Left cardiac atrium (tissue), 4 donors: ENCODE measurements at regions not wholly inside any gene's neighbourhood (a gene's known extent, or its start where the extent isn't known, plus 50 kb on each side); places are given as distances from the start of the nearest gene placed in this dataset.
"Not testable (repeated sequence)": the region's sequence is repeated elsewhere in the genome, so short reads cannot be mapped to it uniquely, and the experiment has no call there.

Experiments used
- ATAC-seq, 2 donors: fragments of 200-7000 bp; cut with Tn5 transposase; one replicate each; pipeline ENCODE4 v1.9.1; 2020; ENCODE audit warnings: mild to moderate bottlenecking in 2 of 2, moderate library complexity in 2 of 2
- DNase-seq: peaks from one replicate; pipeline ENCODE4 v3.0.0-alpha.2; 2020
- intact Hi-C, 2 donors: fragments of 100-400 bp; cut with DNase I; formaldehyde crosslinking; loops; one replicate each; pipeline versions ENCODE4 v1.14.1 to v1.15.1; 2022 to 2023
- donor health status: DM: no; HTN: yes; CAD: no.
- donor health status: DM: no; HTN: yes; CAD: no; lungs with severe emphysema.
- donor health status: DM: yes; HTN: yes; CAD: no.
- donor health status: Dilated cardiomyopathy.

- ATAC-seq: peak in 1 of 2 donors; percentile 72
- no peak for DNase-seq
- intact Hi-C loops: no loop called here
Measured at GRCh38 chr9:134568116-134568515, 73.5 kb upstream of the COL5A1 start.

- intact Hi-C loops: no loop called here
- ATAC-seq (no peak), DNase-seq (no peak)
Measured at GRCh38 chr9:134568811-134569210, 72.8 kb upstream of the COL5A1 start.

- intact Hi-C loops: no loop called here
- no peak for ATAC-seq
- DNase-seq: no peak
Measured at GRCh38 chr9:134569626-134570025, 72.0 kb upstream of the COL5A1 start.

- intact Hi-C loops: no loop called here
- DNase-seq: no peak
- ATAC-seq: peak; percentile 33 to 91
Measured at GRCh38 chr9:134570151-134570621, 71.4 kb upstream of the COL5A1 start.

GRCh38 chr9:134570711-134571325, 70.8 kb upstream of the COL5A1 start:
- intact Hi-C loops: no loop called here
- DNase-seq (no peak), ATAC-seq (no peak)

- intact Hi-C loops: no loop called here
- no peak for DNase-seq
- ATAC-seq: no peak
Measured at GRCh38 chr9:134571326-134571931, 70.2 kb upstream of the COL5A1 start.

GRCh38 chr9:134571946-134572917, 69.4 kb upstream of the COL5A1 start:
- no peak for DNase-seq
- no peak for ATAC-seq
- intact Hi-C loops: no loop called here

- DNase-seq, intact Hi-C loops, ATAC-seq: not testable (repeated sequence)
Measured at GRCh38 chr9:134574686-134575085, 66.9 kb upstream of the COL5A1 start.

GRCh38 chr9:134575103-134575900, 66.3 kb upstream of the COL5A1 start:
- intact Hi-C loops: no loop called here
- DNase-seq (no peak), ATAC-seq (no peak)

- DNase-seq: no peak
- no peak for ATAC-seq
- intact Hi-C loops: no loop called here
Measured at GRCh38 chr9:134575901-134576176, 65.8 kb upstream of the COL5A1 start.

GRCh38 chr9:134585021-134585561, 56.5 kb upstream of the COL5A1 start:
- ATAC-seq: no peak
- intact Hi-C loops: no loop called here
- DNase-seq: no peak

GRCh38 chr9:134585746-134586706, 55.6 kb upstream of the COL5A1 start:
- intact Hi-C loops: no loop called here
- DNase-seq (no peak), ATAC-seq (no peak)

- DNase-seq (no peak), ATAC-seq (no peak)
- intact Hi-C loops: no loop called here
Measured at GRCh38 chr9:134589748-134590147, 51.9 kb upstream of the COL5A1 start.

GRCh38 chr9:134590240-134591081, 51.1 kb upstream of the COL5A1 start:
- DNase-seq (no peak), ATAC-seq (no peak)
- intact Hi-C loops: no loop called here

- DNase-seq (no peak), ATAC-seq (no peak)
Measured at GRCh38 chr9:134591082-134591571, 50.5 kb upstream of the COL5A1 start.

GRCh38 chr9:134591573-134591981, 50.0 kb upstream of the COL5A1 start:
- intact Hi-C loops: no loop called here

More at GRCh38 chr9:134591082-134591571, 50.5 kb upstream of the COL5A1 start:
- intact Hi-C loops: no loop called here

More at GRCh38 chr9:134591573-134591981, 50.0 kb upstream of the COL5A1 start:
- ATAC-seq: peak; percentile 51 to 69
- no peak for DNase-seq
